ENCODE measurements at regions not wholly inside any gene's neighbourhood (a gene's known extent, or its start where the extent isn't known, plus 50 kb on each side); places are given as distances from the start of the nearest gene placed in this dataset.

DNA sequence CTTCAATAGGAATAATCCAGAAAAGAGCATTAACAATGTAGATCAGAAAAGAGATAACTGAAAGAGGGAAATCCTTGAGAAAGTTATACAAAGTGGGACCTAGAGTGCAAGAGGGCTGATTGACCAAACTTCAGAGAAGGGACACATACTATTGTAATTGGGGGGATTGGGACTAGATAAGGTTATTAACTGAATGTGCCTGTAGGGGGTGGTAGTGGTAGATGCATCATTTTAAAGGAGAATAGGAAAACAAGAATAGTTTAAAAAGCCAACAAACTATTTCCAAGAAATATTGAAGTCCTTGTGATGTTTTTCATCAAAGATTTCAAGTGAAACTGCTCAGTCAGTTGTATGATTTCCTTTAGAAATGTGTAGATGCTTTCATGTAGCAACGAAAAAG, 468.5 kb downstream of the TAF11L14 start (continued):
- no peak for TF ChIP-seq CBX8 (IDR thresholded peaks at IDR 0.05; ENCODE audit: borderline replicate concordance, low read depth, low read length)

All from H1 (cell line).